Chondrocyte (in vitro differentiated cells): ENCODE measurements at regions not wholly inside any gene's neighbourhood (a gene's known extent, or its start where the extent isn't known, plus 50 kb on each side); places are given as distances from the start of the nearest gene placed in this dataset.
A peak's percentile ranks its signal among the peaks of the same experiment; 100 is the strongest.

Experiments
- DNase-seq: peaks from one replicate; pipeline ENCODE4 v3.0.0; 2021; ENCODE audit warnings: mixed read lengths, low spot score
- H3K27ac Mint-ChIP-seq: one replicate; pipeline ENCODE4 v1.8.0; 2021; ENCODE audit warnings: mild to moderate bottlenecking, moderate library complexity, mixed read lengths; ENCODE audit not compliant: unreplicated experiment
- H3K27me3 Mint-ChIP-seq: 2 replicates; pipeline ENCODE4 v1.8.0; 2021; ENCODE audit warnings: low read depth, mixed read lengths
- H3K36me3 Mint-ChIP-seq: 2 replicates; pipeline ENCODE4 v1.8.0; 2021; ENCODE audit warnings: low read depth, mixed read lengths
- H3K4me1 Mint-ChIP-seq: 2 replicates; pipeline ENCODE4 v1.8.0; 2021; ENCODE audit warnings: low read depth, mild to moderate bottlenecking, mixed read lengths
- H3K4me3 Mint-ChIP-seq: one replicate; pipeline ENCODE4 v1.8.0; 2021; ENCODE audit warnings: mild to moderate bottlenecking, moderate library complexity, mixed read lengths; ENCODE audit not compliant: unreplicated experiment
- H3K9me3 Mint-ChIP-seq: 2 replicates; pipeline ENCODE4 v1.8.0; 2021; ENCODE audit warnings: low read depth, mixed read lengths
- CTCF ChIP-seq: fragments of 200-600 bp; sonication (generic); IDR thresholded peaks from 2 replicates; pipeline ENCODE4 v1.5.0; 2021; ENCODE audit warnings: antibody characterized with exemption, mild to moderate bottlenecking, moderate library complexity

DNA sequence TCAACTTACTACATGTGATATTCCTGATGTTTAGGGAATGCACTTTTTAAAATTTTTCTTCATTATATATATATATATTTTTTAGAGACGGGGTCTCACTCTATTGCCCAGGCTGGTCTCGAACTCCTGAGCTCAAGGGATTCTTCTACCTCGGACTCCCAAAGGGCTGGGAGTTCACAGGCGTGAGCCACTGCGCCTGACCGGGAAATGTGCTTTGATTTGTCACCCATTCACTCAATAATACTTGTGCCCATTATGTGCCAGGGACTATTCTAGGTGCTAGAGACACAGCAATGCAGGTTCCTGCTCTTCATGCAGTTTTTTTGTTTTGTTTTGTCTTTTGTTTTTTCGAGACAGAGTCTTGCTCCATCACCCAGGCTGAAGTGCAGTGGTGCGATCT, 56.1 kb upstream of the INCENP start:
- DNase-seq: no peak
- H3K9me3 Mint-ChIP-seq: no peaks in the 10 kb centered on the region
- H3K4me3 Mint-ChIP-seq: no peak overlapping the region
- no peaks in the 10 kb centered on the region for H3K27me3 Mint-ChIP-seq
- H3K27ac Mint-ChIP-seq: no peak overlapping the region
- H3K4me1 Mint-ChIP-seq: no peaks in the 10 kb centered on the region
- TF ChIP-seq CTCF: no peak
- H3K36me3 Mint-ChIP-seq: no peaks in the 10 kb centered on the region

- no peak for DNase-seq
- Mint-ChIP-seq H3K9me3 (no peaks in the 10 kb centered on the region), H3K4me3 (no peak overlapping the region), H3K4me1 (peaks cover 10% of the 10 kb centered on the region), H3K27me3 (no peaks in the 10 kb centered on the region), H3K27ac (no peak overlapping the region), H3K36me3 (no peaks in the 10 kb centered on the region)
- TF ChIP-seq CTCF: no peak
Measured at GRCh38 chr11:62064221-62064620, 59.6 kb upstream of the INCENP start.

DNA sequence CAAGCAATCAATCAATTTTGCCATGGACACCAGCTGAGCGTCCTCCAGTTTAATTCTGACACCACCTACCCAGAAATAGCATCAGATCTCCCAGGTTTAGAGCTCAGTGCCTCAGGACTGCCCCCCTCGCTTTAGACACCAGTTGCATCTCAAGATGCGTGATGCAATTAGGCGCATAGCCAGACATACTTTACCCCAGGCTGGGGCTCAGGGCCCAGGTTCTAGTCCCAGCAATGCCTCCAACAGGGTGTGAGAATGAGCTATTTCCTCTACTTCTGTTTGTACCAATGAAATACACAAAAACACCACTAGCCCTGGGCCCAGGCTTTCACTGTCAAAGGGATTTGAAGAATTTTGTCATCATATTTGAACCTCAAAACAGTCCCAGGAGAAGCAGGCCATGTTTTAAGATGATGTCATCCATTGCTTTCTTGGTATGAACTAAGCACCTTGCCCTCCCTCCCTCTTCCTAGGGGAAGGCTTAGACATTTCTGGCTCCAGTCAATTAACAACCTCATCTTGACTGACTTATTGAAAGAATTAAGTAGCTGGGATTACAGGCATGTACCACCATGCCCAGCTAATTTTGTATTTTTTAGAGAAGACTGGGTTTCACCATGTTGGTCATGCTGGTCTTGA, 61.5 kb upstream of the INCENP start:
- no peaks in the 10 kb centered on the region for H3K36me3 Mint-ChIP-seq
- DNase-seq: no peak
- H3K4me1 Mint-ChIP-seq: peaks cover 10% of the 10 kb centered on the region
- H3K27me3 Mint-ChIP-seq: no peaks in the 10 kb centered on the region
- no peaks in the 10 kb centered on the region for H3K9me3 Mint-ChIP-seq
- H3K27ac Mint-ChIP-seq: no peak overlapping the region
- no peak overlapping the region for H3K4me3 Mint-ChIP-seq
- no peak for TF ChIP-seq CTCF

GRCh38 chr11:62061356-62062222, 62.2 kb upstream of the INCENP start:
- peak overlapping the region; percentile 41 for H3K27ac Mint-ChIP-seq
- no peak for DNase-seq
- no peak overlapping the region for H3K4me3 Mint-ChIP-seq
- peak; percentile 52 for TF ChIP-seq CTCF
- H3K36me3 Mint-ChIP-seq: no peaks in the 10 kb centered on the region
- peaks cover 10% of the 10 kb centered on the region for H3K4me1 Mint-ChIP-seq
- H3K27me3 Mint-ChIP-seq: no peaks in the 10 kb centered on the region
- H3K9me3 Mint-ChIP-seq: no peaks in the 10 kb centered on the region

- no peak for TF ChIP-seq CTCF
- H3K4me3 Mint-ChIP-seq: no peak overlapping the region
- peaks cover 17% of the 10 kb centered on the region for H3K4me1 Mint-ChIP-seq
- H3K27me3 Mint-ChIP-seq: no peaks in the 10 kb centered on the region
- no peaks in the 10 kb centered on the region for H3K36me3 Mint-ChIP-seq
- H3K9me3 Mint-ChIP-seq: no peaks in the 10 kb centered on the region
- DNase-seq: no peak
- no peak overlapping the region for H3K27ac Mint-ChIP-seq
Measured at GRCh38 chr11:62057069-62057468, 66.7 kb upstream of the INCENP start.
